Tibial nerve (tissue), 3 donors: ENCODE measurements at regions not wholly inside any gene's neighbourhood (a gene's known extent, or its start where the extent isn't known, plus 50 kb on each side); places are given as distances from the start of the nearest gene placed in this dataset.

Experiments
- POLR2A ChIP-seq, 2 donors: fragments of 450-650 bp; IDR thresholded peaks; one replicate each; pipeline ENCODE4 v1.6.1; 2017; ENCODE audit warnings: antibody characterized with exemption in 2 of 2, mild to moderate bottlenecking in 2 of 2, moderate library complexity in 2 of 2
- TF ChIP-seq, protein P1 (sequence below), 5 experiments: fragments of 200-600 bp in 3 of 5; fragments of 450-650 bp in 2 of 5; sonication (generic) in 3 of 5; IDR thresholded peaks; one replicate each; pipeline ENCODE4 v1.5.1; 2016 to 2019; ENCODE audit warnings: antibody characterized with exemption in 5 of 5, mild to moderate bottlenecking in 3 of 5, moderate library complexity in 2 of 5

DNA sequence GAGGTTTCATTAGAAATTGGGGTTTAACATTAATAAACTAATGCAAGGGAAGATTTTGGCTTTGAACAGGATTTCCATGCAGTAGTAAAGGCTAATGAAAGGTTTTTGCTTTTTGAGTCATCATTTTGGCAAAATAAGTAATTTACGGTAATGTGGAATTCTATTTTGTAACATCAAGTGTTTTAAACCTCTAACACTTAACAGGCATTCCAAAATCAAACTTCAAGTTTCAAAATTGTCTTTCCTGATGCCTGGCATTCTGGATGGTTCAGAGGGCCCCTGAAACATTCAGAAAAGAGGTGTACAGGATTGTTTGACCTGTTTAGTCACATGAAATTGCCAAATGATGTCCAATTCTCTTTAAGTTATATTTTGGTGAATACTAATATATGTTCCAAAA is 90.4 kb upstream of the GNAZ start:
- TF ChIP-seq, protein P1, sequence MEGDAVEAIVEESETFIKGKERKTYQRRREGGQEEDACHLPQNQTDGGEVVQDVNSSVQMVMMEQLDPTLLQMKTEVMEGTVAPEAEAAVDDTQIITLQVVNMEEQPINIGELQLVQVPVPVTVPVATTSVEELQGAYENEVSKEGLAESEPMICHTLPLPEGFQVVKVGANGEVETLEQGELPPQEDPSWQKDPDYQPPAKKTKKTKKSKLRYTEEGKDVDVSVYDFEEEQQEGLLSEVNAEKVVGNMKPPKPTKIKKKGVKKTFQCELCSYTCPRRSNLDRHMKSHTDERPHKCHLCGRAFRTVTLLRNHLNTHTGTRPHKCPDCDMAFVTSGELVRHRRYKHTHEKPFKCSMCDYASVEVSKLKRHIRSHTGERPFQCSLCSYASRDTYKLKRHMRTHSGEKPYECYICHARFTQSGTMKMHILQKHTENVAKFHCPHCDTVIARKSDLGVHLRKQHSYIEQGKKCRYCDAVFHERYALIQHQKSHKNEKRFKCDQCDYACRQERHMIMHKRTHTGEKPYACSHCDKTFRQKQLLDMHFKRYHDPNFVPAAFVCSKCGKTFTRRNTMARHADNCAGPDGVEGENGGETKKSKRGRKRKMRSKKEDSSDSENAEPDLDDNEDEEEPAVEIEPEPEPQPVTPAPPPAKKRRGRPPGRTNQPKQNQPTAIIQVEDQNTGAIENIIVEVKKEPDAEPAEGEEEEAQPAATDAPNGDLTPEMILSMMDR (IDR thresholded peaks at IDR 0.05): no peak
- no peak for TF ChIP-seq POLR2A (IDR thresholded peaks at IDR 0.05)
